ENCODE measurements at regions not wholly inside any gene's neighbourhood (a gene's known extent, or its start where the extent isn't known, plus 50 kb on each side); places are given as distances from the start of the nearest gene placed in this dataset.

- no peak for DNase-seq (ENCODE audit: low read depth in 2 of 2)
- H3K4me3 ChIP-seq (replicated peaks in 1 of 2; ENCODE audit: low read depth in 2 of 2, low read length in 2 of 2) = no peak overlapping the region
- no peak for TF ChIP-seq CTCF (IDR thresholded peaks at IDR 0.05; ENCODE audit: low read depth, low read length)
Measured at GRCh38 chr4:136219592-136220125, 1312.6 kb downstream of the PCDH18 start.

GRCh38 chr4:136203199-136203598 is 1329.1 kb downstream of the PCDH18 start:
- no peak for TF ChIP-seq CTCF (IDR thresholded peaks at IDR 0.05; ENCODE audit: low read depth, low read length)
- no peak overlapping the region for H3K4me3 ChIP-seq (replicated peaks in 1 of 2; ENCODE audit: low read depth in 2 of 2, low read length in 2 of 2)
- DNase-seq (ENCODE audit: low read depth in 2 of 2) = no peak

GRCh38 chr4:136198358-136198757 is 1333.9 kb downstream of the PCDH18 start:
- TF ChIP-seq CTCF (IDR thresholded peaks at IDR 0.05; ENCODE audit: low read depth, low read length) = no peak
- H3K4me3 ChIP-seq (replicated peaks in 1 of 2; ENCODE audit: low read depth in 2 of 2, low read length in 2 of 2) = no peak overlapping the region
- no peak for DNase-seq (ENCODE audit: low read depth in 2 of 2)

- no peak for TF ChIP-seq CTCF (IDR thresholded peaks at IDR 0.05; ENCODE audit: low read depth, low read length)
Measured at GRCh38 chr4:136194962-136195361, 1337.3 kb downstream of the PCDH18 start.

GRCh38 chr4:136186650-136187049 is 1345.6 kb downstream of the PCDH18 start:
- no peak overlapping the region for H3K4me3 ChIP-seq (replicated peaks in 1 of 2; ENCODE audit: low read depth in 2 of 2, low read length in 2 of 2)
- no peak for DNase-seq (ENCODE audit: low read depth in 2 of 2)
- no peak for TF ChIP-seq CTCF (IDR thresholded peaks at IDR 0.05; ENCODE audit: low read depth, low read length)

More at GRCh38 chr4:136194962-136195361, 1337.3 kb downstream of the PCDH18 start:
- no peak overlapping the region for H3K4me3 ChIP-seq (replicated peaks in 1 of 2; ENCODE audit: low read depth in 2 of 2, low read length in 2 of 2)
- DNase-seq (ENCODE audit: low read depth in 2 of 2) = no peak

GRCh38 chr4:136183513-136183912 is 1348.8 kb downstream of the PCDH18 start:
- no peak for DNase-seq (ENCODE audit: low read depth in 2 of 2)
- H3K4me3 ChIP-seq (replicated peaks in 1 of 2; ENCODE audit: low read depth in 2 of 2, low read length in 2 of 2) = no peak overlapping the region
- TF ChIP-seq CTCF (IDR thresholded peaks at IDR 0.05; ENCODE audit: low read depth, low read length) = no peak

GRCh38 chr4:136156947-136157346 is 1375.3 kb downstream of the PCDH18 start:
- no peak for DNase-seq (ENCODE audit: low read depth in 2 of 2)
- H3K4me3 ChIP-seq (replicated peaks in 1 of 2; ENCODE audit: low read depth in 2 of 2, low read length in 2 of 2) = no peak overlapping the region
- no peak for TF ChIP-seq CTCF (IDR thresholded peaks at IDR 0.05; ENCODE audit: low read depth, low read length)

Measured in cardiac fibroblast (primary cell).